MCF 10A (cell line): ENCODE measurements at regions not wholly inside any gene's neighbourhood (a gene's known extent, or its start where the extent isn't known, plus 50 kb on each side); places are given as distances from the start of the nearest gene placed in this dataset.

ENCODE experiments used
- BruUV-seq: library from RNA; stranded (reverse); fragments of 400-500 nt; replicated peaks from 2 replicates; lab custom pipeline; 2021; lab: Mats Ljungman, UMichigan
- CTCF ChIA-PET: fragments of 300-600 bp; sonication (Branson Sonifier 250); formaldehyde crosslinking; extraction: SDS; loops from one replicate; lab custom pipeline; 2021; ENCODE audit warnings: antibody characterized with exemption, inconsistent platforms; lab: Yijun Ruan, JAX
- POLR2A ChIA-PET: fragments of 300-600, 350-650 bp; sonication (Branson Sonifier 250); formaldehyde crosslinking; extraction: SDS; loops from one replicate; lab custom pipeline; 2020; ENCODE audit warnings: antibody characterized with exemption, inconsistent platforms; lab: Yijun Ruan, JAX
- DNase-seq: peaks from one replicate; pipeline ENCODE4 v3.0.0-alpha.2; 2018; ENCODE audit not compliant: unreplicated experiment
- H3K27ac Mint-ChIP-seq: one replicate; pipeline ENCODE4 v1.8.0; 2022; ENCODE audit warnings: mild to moderate bottlenecking, low read depth, mixed read lengths; ENCODE audit not compliant: unreplicated experiment
- H3K27me3 Mint-ChIP-seq: one replicate; pipeline ENCODE4 v1.8.0; 2022; ENCODE audit warnings: mixed read lengths; ENCODE audit not compliant: insufficient read depth, unreplicated experiment
- H3K36me3 Mint-ChIP-seq: one replicate; pipeline ENCODE4 v1.8.0; 2022; ENCODE audit warnings: mild to moderate bottlenecking, moderate library complexity, mixed read lengths; ENCODE audit not compliant: insufficient read depth, unreplicated experiment
- H3K4me1 Mint-ChIP-seq: one replicate; pipeline ENCODE4 v1.8.0; 2022; ENCODE audit warnings: mixed read lengths; ENCODE audit not compliant: insufficient read depth, unreplicated experiment
- H3K4me3 Mint-ChIP-seq: one replicate; pipeline ENCODE4 v1.8.0; 2022; ENCODE audit warnings: mild to moderate bottlenecking, moderate library complexity, mixed read lengths; ENCODE audit not compliant: unreplicated experiment
- H3K9me3 Mint-ChIP-seq: one replicate; pipeline ENCODE4 v1.8.0; 2022; ENCODE audit warnings: mixed read lengths; ENCODE audit not compliant: unreplicated experiment
- CTCF ChIP-seq: fragments of 200-600 bp; IDR thresholded peaks from one replicate; pipeline ENCODE4 v1.8.0; 2022; ENCODE audit warnings: antibody characterized with exemption, mild to moderate bottlenecking; ENCODE audit not compliant: unreplicated experiment
- intact Hi-C: fragments of 100-400 bp; cut with micrococcal nuclease; formaldehyde crosslinking; loops from 2 replicates; pipeline ENCODE4 v1.14.1; 2022

DNA sequence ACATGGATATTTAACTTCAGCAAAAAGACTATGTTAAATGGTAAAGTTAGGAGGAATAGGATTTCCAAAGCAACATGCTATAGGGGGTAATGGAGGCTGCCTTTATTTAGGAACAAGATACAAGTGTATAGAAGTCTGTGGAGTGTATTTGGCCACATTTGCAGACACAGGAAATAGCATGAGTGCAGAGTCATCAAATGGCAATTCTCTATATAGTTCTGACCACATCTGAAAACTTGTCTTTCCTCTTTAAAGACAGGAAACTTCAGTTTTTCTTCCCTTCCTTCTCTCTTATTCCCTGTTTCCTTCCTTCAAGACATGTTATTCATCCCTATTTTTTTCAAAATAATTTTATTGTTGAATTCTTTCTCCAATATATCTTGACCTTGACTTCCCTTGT, 119.3 kb upstream of the PITX2 start:
- Mint-ChIP-seq H3K9me3 (no peaks in the 10 kb centered on the region), H3K27ac (no peak overlapping the region), H3K27me3 (peaks cover 52% of the 10 kb centered on the region), H3K4me1 (no peaks in the 10 kb centered on the region), H3K4me3 (no peak overlapping the region), H3K36me3 (no peaks in the 10 kb centered on the region)
- ChIA-PET CTCF (interaction anchor here (0.7 kb wide), 2 partner anchors 35 to 1014 kb away, joined by 3 read pairs; no protein-coding TSS in a partner anchor), POLR2A (no interaction called here)
- BruUV-seq, result no TSS peak
- no peak for TF ChIP-seq CTCF
- DNase-seq, result no peak
- intact Hi-C loops, result no loop called here

- POLR2A ChIA-PET, result no interaction called here
- no peaks in the 10 kb centered on the region for H3K4me1 Mint-ChIP-seq
- BruUV-seq, result no TSS peak
These were observed 125.2 kb upstream of the PITX2 start for GRCh38 chr4:110748071-110748470.

DNA sequence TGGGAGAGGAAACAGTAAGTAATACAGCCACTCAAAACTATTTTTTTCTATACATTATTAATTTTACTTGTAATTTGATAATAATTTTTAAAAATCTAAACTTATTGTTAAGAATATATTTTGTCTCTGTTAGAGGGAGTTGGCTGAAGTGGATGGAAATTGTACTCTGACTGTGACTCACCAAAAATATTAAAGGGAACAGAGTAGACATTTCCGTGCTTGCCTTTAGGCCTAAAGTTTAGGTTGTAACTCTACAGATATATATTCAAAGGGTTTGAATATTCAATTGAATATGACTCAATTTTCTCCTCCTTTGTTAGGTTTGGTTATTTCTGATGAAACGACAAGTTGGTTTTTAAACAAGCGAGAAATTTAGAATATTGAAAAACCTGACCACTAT, 128.3 kb upstream of the PITX2 start:
- no peaks in the 10 kb centered on the region for H3K9me3 Mint-ChIP-seq
- H3K4me3 Mint-ChIP-seq, result no peak overlapping the region
- H3K27me3 Mint-ChIP-seq, result peaks cover 37% of the 10 kb centered on the region
- BruUV-seq, result no TSS peak
- CTCF ChIA-PET, result no interaction called here
- TF ChIP-seq CTCF, result no peak
- POLR2A ChIA-PET, result interaction anchor here (0.6 to 0.9 kb wide), 2 partner anchors 20 to 84 kb away, joined by 3 read pairs; no protein-coding TSS in a partner anchor
- H3K4me1 Mint-ChIP-seq, result no peaks in the 10 kb centered on the region
- no peak overlapping the region for H3K27ac Mint-ChIP-seq
- H3K36me3 Mint-ChIP-seq, result no peaks in the 10 kb centered on the region
- DNase-seq, result no peak
- intact Hi-C loops, result no loop called here

More at GRCh38 chr4:110748071-110748470, 125.2 kb upstream of the PITX2 start:
- no peak for TF ChIP-seq CTCF
- Mint-ChIP-seq H3K27me3 (peaks cover 33% of the 10 kb centered on the region), H3K27ac (no peak overlapping the region), H3K36me3 (no peaks in the 10 kb centered on the region), H3K9me3 (no peaks in the 10 kb centered on the region), H3K4me3 (no peak overlapping the region)
- no peak for DNase-seq
- intact Hi-C loops, result no loop called here
- CTCF ChIA-PET, result no interaction called here

DNA sequence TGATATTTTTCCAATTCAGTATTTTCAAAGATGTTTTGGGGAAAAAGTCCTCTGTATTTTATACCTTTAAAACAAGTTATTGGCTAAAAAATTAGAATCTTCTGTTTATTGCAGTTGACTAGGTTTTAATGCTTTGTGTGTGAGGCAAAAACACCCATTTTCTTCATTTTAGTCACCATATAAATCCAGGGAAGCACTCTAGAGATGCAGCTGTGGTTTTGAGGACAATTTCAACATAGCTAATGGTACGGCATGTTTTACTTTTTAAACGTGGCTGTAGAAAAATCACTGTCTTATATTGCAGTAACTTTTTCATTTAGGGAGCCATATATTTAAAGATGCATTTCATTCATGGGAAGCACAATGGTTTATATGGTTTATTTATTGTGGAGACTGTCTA, 129.1 kb upstream of the PITX2 start:
- Mint-ChIP-seq H3K9me3 (no peaks in the 10 kb centered on the region), H3K27ac (no peak overlapping the region), H3K36me3 (no peaks in the 10 kb centered on the region), H3K4me1 (no peaks in the 10 kb centered on the region), H3K27me3 (peaks cover 40% of the 10 kb centered on the region), H3K4me3 (no peak overlapping the region)
- intact Hi-C loops, result no loop called here
- POLR2A ChIA-PET, result no interaction called here
- no TSS peak for BruUV-seq
- CTCF ChIA-PET, result no interaction called here
- no peak for TF ChIP-seq CTCF
- no peak for DNase-seq
